Mesodermal cell (in vitro differentiated cells): ENCODE measurements at regions not wholly inside any gene's neighbourhood (a gene's known extent, or its start where the extent isn't known, plus 50 kb on each side); places are given as distances from the start of the nearest gene placed in this dataset.

Experiments used
- H3K27ac ChIP-seq: 2 replicates; pipeline ENCODE4 v1.7.0; 2013; ENCODE audit warnings: mild to moderate bottlenecking, low read depth, low read length, moderate library complexity; ENCODE audit not compliant: severe bottlenecking
- H3K36me3 ChIP-seq: 2 replicates; pipeline ENCODE4 v1.7.1; 2013; ENCODE audit warnings: mild to moderate bottlenecking, low read length, moderate library complexity; ENCODE audit not compliant: control insufficient read depth, insufficient read depth
- H3K4me1 ChIP-seq: one replicate; pipeline ENCODE4 v1.7.1; 2013; ENCODE audit warnings: mild to moderate bottlenecking, low read length; ENCODE audit not compliant: insufficient read depth, control insufficient read depth, poor library complexity, severe bottlenecking
- H3K4me3 ChIP-seq: 2 replicates; pipeline ENCODE4 v1.7.0; 2013; ENCODE audit warnings: low read length, control low read depth, mild to moderate bottlenecking; ENCODE audit not compliant: insufficient read depth, poor library complexity, severe bottlenecking; ENCODE audit errors: extremely low read depth
- H3K9me3 ChIP-seq: 2 replicates; pipeline ENCODE4 v1.7.1; 2013; ENCODE audit warnings: mild to moderate bottlenecking, low read length, moderate library complexity; ENCODE audit not compliant: control insufficient read depth
- WGBS, 2 experiments: methylation state at CpG; one replicate each; pipeline ENCODE4 v1.1.5; 2013; ENCODE audit warnings: missing lambda C conversion rate in 2 of 2; ENCODE audit not compliant: insufficient coverage in 2 of 2; 5-methylcytosine and 5-hydroxymethylcytosine counted together

- no peak overlapping the region for H3K27ac ChIP-seq
- no peaks in the 10 kb centered on the region for H3K36me3 ChIP-seq
- 88% methylated on average over 1 of the region's 5 CpGs; no CpG with 5 or more reads in 1 of the 2 experiments for WGBS, 2 experiments
- no peak overlapping the region for H3K4me3 ChIP-seq
- H3K4me1 ChIP-seq, result peaks cover 7% of the 10 kb centered on the region
- H3K9me3 ChIP-seq, result no peaks in the 10 kb centered on the region
These were observed 103.8 kb upstream of the MME start for GRCh38 chr3:154976072-154976983.

- WGBS, 2 experiments, result 86% methylated on average over 1 to 2 of the region's 3 CpGs
- no peak overlapping the region for H3K4me3 ChIP-seq
- peak overlapping the region; percentile 23 for H3K27ac ChIP-seq
- no peaks in the 10 kb centered on the region for H3K36me3 ChIP-seq
- H3K9me3 ChIP-seq, result no peaks in the 10 kb centered on the region
- H3K4me1 ChIP-seq, result peaks cover 7% of the 10 kb centered on the region
These were observed 106.3 kb upstream of the MME start for GRCh38 chr3:154973851-154974250.

- Histone ChIP-seq H3K9me3 (no peaks in the 10 kb centered on the region), H3K27ac (no peak overlapping the region), H3K4me1 (peaks cover 7% of the 10 kb centered on the region), H3K4me3 (no peak overlapping the region), H3K36me3 (no peaks in the 10 kb centered on the region)
- 90 to 91% methylated on average over 1 of the region's 1 CpG for WGBS, 2 experiments
These were observed 107.2 kb upstream of the MME start for GRCh38 chr3:154972951-154973350.

GRCh38 chr3:154971771-154972326 lies 108.3 kb upstream of the MME start:
- H3K4me3 ChIP-seq, result no peak overlapping the region
- H3K36me3 ChIP-seq, result no peaks in the 10 kb centered on the region
- peaks cover 7% of the 10 kb centered on the region for H3K4me1 ChIP-seq
- WGBS, 2 experiments, result no CpG with 5 or more reads among the region's 2 CpGs
- H3K27ac ChIP-seq, result no peak overlapping the region
- H3K9me3 ChIP-seq, result no peaks in the 10 kb centered on the region

GRCh38 chr3:154971341-154971740 lies 108.8 kb upstream of the MME start:
- Histone ChIP-seq H3K36me3 (no peaks in the 10 kb centered on the region), H3K27ac (no peak overlapping the region), H3K4me1 (peaks cover 7% of the 10 kb centered on the region), H3K9me3 (no peaks in the 10 kb centered on the region), H3K4me3 (no peak overlapping the region)
- 88% methylated on average over 1 of the region's 7 CpGs; no CpG with 5 or more reads in 1 of the 2 experiments for WGBS, 2 experiments

GRCh38 chr3:154970797-154971196 lies 109.3 kb upstream of the MME start:
- Histone ChIP-seq H3K36me3 (no peaks in the 10 kb centered on the region), H3K27ac (no peak overlapping the region), H3K4me1 (peaks cover 7% of the 10 kb centered on the region), H3K9me3 (no peaks in the 10 kb centered on the region), H3K4me3 (no peak overlapping the region)
- WGBS, 2 experiments, result 93 to 100% methylated on average over 1 to 3 of the region's 3 CpGs

- H3K27ac ChIP-seq, result no peak overlapping the region
- H3K4me3 ChIP-seq, result no peak overlapping the region
- 71% methylated on average over 1 of the region's 2 CpGs; no CpG with 5 or more reads in 1 of the 2 experiments for WGBS, 2 experiments
- no peaks in the 10 kb centered on the region for H3K9me3 ChIP-seq
- H3K4me1 ChIP-seq, result peaks cover 7% of the 10 kb centered on the region
- no peaks in the 10 kb centered on the region for H3K36me3 ChIP-seq
These were observed 110.8 kb upstream of the MME start for GRCh38 chr3:154969366-154969765.

GRCh38 chr3:154967090-154967489 lies 113.0 kb upstream of the MME start:
- Histone ChIP-seq H3K36me3 (no peaks in the 10 kb centered on the region), H3K9me3 (no peaks in the 10 kb centered on the region)

GRCh38 chr3:154956815-154957214 lies 123.3 kb upstream of the MME start:
- H3K27ac ChIP-seq, result no peak overlapping the region
- WGBS, 2 experiments, result 75 to 88% methylated on average over 1 of the region's 1 CpG
- H3K4me3 ChIP-seq, result no peak overlapping the region
- peaks cover 2% of the 10 kb centered on the region for H3K9me3 ChIP-seq
- no peaks in the 10 kb centered on the region for H3K4me1 ChIP-seq
- no peaks in the 10 kb centered on the region for H3K36me3 ChIP-seq

More at GRCh38 chr3:154967090-154967489, 113.0 kb upstream of the MME start:
- Histone ChIP-seq H3K4me3 (no peak overlapping the region), H3K4me1 (no peaks in the 10 kb centered on the region), H3K27ac (no peak overlapping the region)

GRCh38 chr3:154955907-154956533 lies 124.1 kb upstream of the MME start:
- no peak overlapping the region for H3K4me3 ChIP-seq
- WGBS, 2 experiments, result no CpG with 5 or more reads among the region's 2 CpGs
- no peaks in the 10 kb centered on the region for H3K36me3 ChIP-seq
- H3K4me1 ChIP-seq, result no peaks in the 10 kb centered on the region
- H3K9me3 ChIP-seq, result peaks cover 7% of the 10 kb centered on the region
- no peak overlapping the region for H3K27ac ChIP-seq
